HUES64 (cell line): ENCODE measurements at regions not wholly inside any gene's neighbourhood (a gene's known extent, or its start where the extent isn't known, plus 50 kb on each side); places are given as distances from the start of the nearest gene placed in this dataset.

Source experiments
- H3K27ac ChIP-seq: 2 replicates; pipeline ENCODE4 v1.7.0; 2013; ENCODE audit warnings: low read depth, low read length, inconsistent platforms
- H3K27me3 ChIP-seq: 2 replicates; pipeline ENCODE4 v1.6.1; 2013; ENCODE audit warnings: mild to moderate bottlenecking, low read length; ENCODE audit not compliant: insufficient read depth
- H3K36me3 ChIP-seq: 2 replicates; pipeline ENCODE4 v1.6.1; 2013; ENCODE audit warnings: mild to moderate bottlenecking, low read length; ENCODE audit not compliant: insufficient read depth
- H3K4me1 ChIP-seq: 2 replicates; pipeline ENCODE4 v1.6.1; 2013; ENCODE audit warnings: mild to moderate bottlenecking, low read length, moderate library complexity; ENCODE audit not compliant: insufficient read depth
- H3K4me3 ChIP-seq: 2 replicates; pipeline ENCODE4 v1.5.1; 2013; ENCODE audit warnings: mild to moderate bottlenecking, low read length, moderate library complexity
- H3K9ac ChIP-seq: 2 replicates; pipeline ENCODE4 v1.6.1; 2013; ENCODE audit warnings: mild to moderate bottlenecking, low read depth, low read length
- H3K9me3 ChIP-seq: 2 replicates; pipeline ENCODE4 v1.6.1; 2013; ENCODE audit warnings: low read depth, low read length; ENCODE audit not compliant: insufficient read depth
- WGBS: fragments of 150-250, 120-280 bp; methylation state at CpG from one replicate; pipeline ENCODE4 v1.1.7; 2013; ENCODE audit warnings: missing lambda C conversion rate; 5-methylcytosine and 5-hydroxymethylcytosine counted together

GRCh38 chr13:72657379-72657778 is 70.0 kb downstream of the MZT1 start:
- H3K4me1 ChIP-seq, result no peaks in the 10 kb centered on the region
- H3K9ac ChIP-seq, result no peak overlapping the region
- no peaks in the 10 kb centered on the region for H3K9me3 ChIP-seq
- no peak overlapping the region for H3K4me3 ChIP-seq
- WGBS, result 93% methylated on average over 3 of the region's 3 CpGs
- no peaks in the 10 kb centered on the region for H3K36me3 ChIP-seq
- no peak overlapping the region for H3K27ac ChIP-seq
- no peaks in the 10 kb centered on the region for H3K27me3 ChIP-seq

GRCh38 chr13:72656357-72656756 is 71.1 kb downstream of the MZT1 start:
- Histone ChIP-seq H3K27me3 (no peaks in the 10 kb centered on the region), H3K9ac (no peak overlapping the region), H3K9me3 (no peaks in the 10 kb centered on the region), H3K36me3 (no peaks in the 10 kb centered on the region), H3K4me1 (no peaks in the 10 kb centered on the region), H3K4me3 (no peak overlapping the region), H3K27ac (no peak overlapping the region)
- 98% methylated on average over 2 of the region's 2 CpGs for WGBS

DNA sequence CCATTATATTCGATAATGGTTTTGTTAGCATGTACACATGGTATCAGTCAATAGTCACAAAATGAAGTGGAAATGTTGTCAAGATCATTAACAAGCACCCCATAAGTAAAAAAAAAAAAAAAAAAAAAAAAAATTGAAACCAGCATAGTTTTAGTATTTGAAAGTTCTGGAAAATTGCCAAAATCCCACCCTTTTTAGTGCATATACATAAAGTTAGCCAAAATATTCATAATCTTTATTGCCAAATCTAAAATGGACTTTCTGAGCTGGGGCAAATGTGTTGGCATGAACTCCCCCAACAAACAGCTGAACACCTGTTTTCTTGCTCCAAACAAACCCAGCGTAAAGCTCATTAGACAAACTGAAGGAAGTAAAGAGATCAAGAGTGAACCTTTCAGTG is 73.9 kb downstream of the MZT1 start:
- Histone ChIP-seq H3K9ac (no peak overlapping the region), H3K4me3 (no peak overlapping the region), H3K27me3 (no peaks in the 10 kb centered on the region), H3K36me3 (no peaks in the 10 kb centered on the region), H3K9me3 (no peaks in the 10 kb centered on the region), H3K4me1 (no peaks in the 10 kb centered on the region), H3K27ac (no peak overlapping the region)
- 100% methylated on average over 1 of the region's 2 CpGs for WGBS

- Histone ChIP-seq H3K27ac (no peak overlapping the region), H3K4me3 (no peak overlapping the region), H3K9ac (no peak overlapping the region), H3K9me3 (no peaks in the 10 kb centered on the region), H3K36me3 (no peaks in the 10 kb centered on the region), H3K4me1 (no peaks in the 10 kb centered on the region), H3K27me3 (no peaks in the 10 kb centered on the region)
- 100% methylated on average over 1 of the region's 2 CpGs for WGBS
These were observed 74.7 kb downstream of the MZT1 start for GRCh38 chr13:72652681-72653080.

- H3K27me3 ChIP-seq, result no peaks in the 10 kb centered on the region
- H3K4me1 ChIP-seq, result no peaks in the 10 kb centered on the region
- H3K4me3 ChIP-seq, result no peak overlapping the region
- H3K9ac ChIP-seq, result no peak overlapping the region
- no peak overlapping the region for H3K27ac ChIP-seq
- 79% methylated on average over 5 of the region's 5 CpGs for WGBS
- no peaks in the 10 kb centered on the region for H3K9me3 ChIP-seq
- H3K36me3 ChIP-seq, result no peaks in the 10 kb centered on the region
These were observed 76.3 kb downstream of the MZT1 start for GRCh38 chr13:72651144-72651543.

DNA sequence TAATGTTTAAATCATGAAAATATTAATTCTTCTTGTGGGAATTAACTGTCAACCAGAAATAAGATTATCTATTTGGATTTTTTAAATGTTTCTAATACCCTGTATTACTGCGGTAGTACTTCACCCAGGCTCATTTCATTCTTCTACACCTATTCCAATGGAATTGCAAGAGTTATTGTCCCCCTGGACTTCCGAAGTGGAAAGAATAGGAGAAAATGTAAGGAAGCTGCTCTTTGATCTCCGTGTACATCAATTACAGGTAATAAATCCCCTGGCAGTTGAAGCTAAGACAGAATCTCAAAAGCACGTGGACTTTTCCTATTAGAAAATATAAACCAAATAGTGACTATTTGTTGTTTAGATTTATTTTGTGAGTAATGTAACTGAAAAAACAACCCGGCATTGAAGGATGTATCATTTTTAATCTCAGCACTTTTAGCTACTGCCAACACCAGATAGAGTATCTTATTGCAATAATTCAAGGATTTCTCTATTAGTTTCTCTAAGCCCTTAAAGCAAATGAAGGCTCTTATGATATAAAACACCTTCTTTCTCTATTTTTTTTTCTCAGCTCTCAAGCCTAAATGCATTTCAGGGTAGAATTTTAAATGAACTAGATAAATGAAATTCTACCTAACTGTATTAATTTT is 77.3 kb downstream of the MZT1 start:
- Histone ChIP-seq H3K4me1 (no peaks in the 10 kb centered on the region), H3K36me3 (no peaks in the 10 kb centered on the region), H3K27ac (no peak overlapping the region), H3K9ac (no peak overlapping the region), H3K4me3 (no peak overlapping the region), H3K27me3 (no peaks in the 10 kb centered on the region), H3K9me3 (no peaks in the 10 kb centered on the region)
- 90% methylated on average over 2 of the region's 5 CpGs for WGBS

DNA sequence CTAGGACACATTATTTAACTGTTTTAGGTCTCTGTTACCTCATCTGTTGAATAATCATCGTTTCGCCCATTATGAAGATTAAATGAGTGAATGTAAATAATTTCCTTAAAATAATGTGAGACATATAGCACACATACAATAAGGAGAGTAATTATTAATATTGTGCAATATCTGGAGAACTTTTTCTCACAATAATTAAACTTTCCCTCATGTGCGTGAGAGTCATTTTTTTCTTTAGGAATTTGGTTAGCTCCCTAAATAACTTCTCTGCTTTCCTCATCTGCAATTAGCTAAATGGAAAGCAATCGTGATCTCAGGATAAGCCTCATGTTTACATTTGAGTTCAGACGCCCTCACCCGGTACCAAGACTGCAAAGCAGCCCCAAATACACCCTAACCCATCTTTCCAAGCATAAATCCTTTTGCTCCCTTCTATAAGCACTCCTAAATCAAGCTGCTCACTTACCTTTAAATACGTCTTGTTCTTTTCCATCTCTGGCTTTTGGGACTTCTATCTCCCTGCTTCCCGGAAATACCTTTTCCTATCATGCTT is 78.8 kb downstream of the MZT1 start:
- H3K36me3 ChIP-seq, result no peaks in the 10 kb centered on the region
- no peaks in the 10 kb centered on the region for H3K27me3 ChIP-seq
- H3K9me3 ChIP-seq, result no peaks in the 10 kb centered on the region
- H3K9ac ChIP-seq, result no peak overlapping the region
- H3K27ac ChIP-seq, result no peak overlapping the region
- no peak overlapping the region for H3K4me3 ChIP-seq
- no peaks in the 10 kb centered on the region for H3K4me1 ChIP-seq
- WGBS, result 56% methylated on average over 6 of the region's 8 CpGs

DNA sequence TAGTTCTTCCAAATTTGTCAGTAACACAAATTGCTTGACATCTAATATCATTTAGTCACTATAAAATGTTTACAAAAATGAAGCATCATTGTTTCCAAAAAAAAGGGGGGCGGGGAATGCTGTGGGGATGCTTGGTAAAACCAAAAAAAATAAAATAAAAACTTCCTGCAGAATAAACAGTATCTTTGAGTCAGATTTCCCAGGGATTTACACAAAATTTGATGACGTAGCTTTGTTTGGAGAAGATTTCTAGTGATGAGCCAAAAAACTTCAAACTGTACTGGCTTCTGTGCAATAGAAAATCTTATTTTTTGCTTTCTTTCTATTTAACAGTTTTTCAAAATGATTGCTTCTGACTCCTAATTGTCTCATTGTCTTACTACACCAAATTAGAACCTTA is 80.0 kb downstream of the MZT1 start:
- WGBS, result 86% methylated on average over 1 of the region's 2 CpGs
- Histone ChIP-seq H3K9ac (no peak overlapping the region), H3K27me3 (no peaks in the 10 kb centered on the region), H3K9me3 (no peaks in the 10 kb centered on the region), H3K36me3 (no peaks in the 10 kb centered on the region), H3K27ac (no peak overlapping the region), H3K4me1 (no peaks in the 10 kb centered on the region), H3K4me3 (no peak overlapping the region)

- no peaks in the 10 kb centered on the region for H3K36me3 ChIP-seq
- no peak overlapping the region for H3K9ac ChIP-seq
- H3K4me1 ChIP-seq, result no peaks in the 10 kb centered on the region
- H3K27ac ChIP-seq, result no peak overlapping the region
- no peaks in the 10 kb centered on the region for H3K27me3 ChIP-seq
- 87% methylated on average over 4 of the region's 4 CpGs for WGBS
- H3K9me3 ChIP-seq, result no peaks in the 10 kb centered on the region
- no peak overlapping the region for H3K4me3 ChIP-seq
These were observed 81.9 kb downstream of the MZT1 start for GRCh38 chr13:72645521-72645920.

GRCh38 chr13:72643311-72643989 is 84.0 kb downstream of the MZT1 start:
- H3K9ac ChIP-seq, result no peak overlapping the region
- H3K36me3 ChIP-seq, result no peaks in the 10 kb centered on the region
- H3K27ac ChIP-seq, result no peak overlapping the region
- no peak overlapping the region for H3K4me3 ChIP-seq
- H3K27me3 ChIP-seq, result no peaks in the 10 kb centered on the region
- 98% methylated on average over 3 of the region's 3 CpGs for WGBS
- H3K9me3 ChIP-seq, result no peaks in the 10 kb centered on the region
- H3K4me1 ChIP-seq, result peaks cover 17% of the 10 kb centered on the region

- no peaks in the 10 kb centered on the region for H3K27me3 ChIP-seq
- no peak overlapping the region for H3K9ac ChIP-seq
- WGBS, result 90% methylated on average over 4 of the region's 5 CpGs
- peak overlapping the region; percentile 71 for H3K27ac ChIP-seq
- no peak overlapping the region for H3K4me3 ChIP-seq
- no peaks in the 10 kb centered on the region for H3K36me3 ChIP-seq
- no peaks in the 10 kb centered on the region for H3K9me3 ChIP-seq
- H3K4me1 ChIP-seq, result peaks cover 38% of the 10 kb centered on the region
These were observed 88.1 kb downstream of the MZT1 start for GRCh38 chr13:72639377-72639776.
